ENCODE measurements at regions not wholly inside any gene's neighbourhood (a gene's known extent, or its start where the extent isn't known, plus 50 kb on each side); places are given as distances from the start of the nearest gene placed in this dataset.
"Not testable (repeated sequence)": the region's sequence is repeated elsewhere in the genome, so short reads cannot be mapped to it uniquely, and the experiment has no call there.

- peak; percentile 46 for DNase-seq
These were observed 141.3 kb upstream of the PROK2 start for GRCh38 chr3:71926262-71926600.

GRCh38 chr3:71925511-71926261 is 140.7 kb upstream of the PROK2 start:
- not testable (repeated sequence) for DNase-seq

- DNase-seq, result no peak
These were observed 139.8 kb upstream of the PROK2 start for GRCh38 chr3:71924721-71925120.

- DNase-seq, result no peak
These were observed 136.1 kb upstream of the PROK2 start for GRCh38 chr3:71921036-71921435.

GRCh38 chr3:71919572-71919971 is 134.6 kb upstream of the PROK2 start:
- no peak for DNase-seq

GRCh38 chr3:71917545-71917944 is 132.6 kb upstream of the PROK2 start:
- DNase-seq, result no peak

- no peak for DNase-seq
These were observed 131.9 kb upstream of the PROK2 start for GRCh38 chr3:71916747-71917369.

GRCh38 chr3:71912839-71913495 is 128.0 kb upstream of the PROK2 start:
- DNase-seq, result no peak

- no peak for DNase-seq
These were observed 125.2 kb upstream of the PROK2 start for GRCh38 chr3:71910108-71910507.

- DNase-seq, result no peak
These were observed 123.0 kb upstream of the PROK2 start for GRCh38 chr3:71907996-71908395.

GRCh38 chr3:71906976-71907375 is 122.0 kb upstream of the PROK2 start:
- no peak for DNase-seq

GRCh38 chr3:71905426-71905825 is 120.5 kb upstream of the PROK2 start:
- no peak for DNase-seq

GRCh38 chr3:71903936-71904335 is 119.0 kb upstream of the PROK2 start:
- no peak for DNase-seq

GRCh38 chr3:71903112-71903495 is 118.2 kb upstream of the PROK2 start:
- no peak for DNase-seq

GRCh38 chr3:71902258-71903111 is 117.5 kb upstream of the PROK2 start:
- DNase-seq, result no peak

GRCh38 chr3:71901645-71902044 is 116.7 kb upstream of the PROK2 start:
- no peak for DNase-seq

GRCh38 chr3:71900057-71900456 is 115.1 kb upstream of the PROK2 start:
- no peak for DNase-seq

- no peak for DNase-seq
These were observed 111.8 kb upstream of the PROK2 start for GRCh38 chr3:71896751-71897150.

GRCh38 chr3:71893702-71894479 is 108.9 kb upstream of the PROK2 start:
- no peak for DNase-seq

GRCh38 chr3:71893122-71893521 is 108.2 kb upstream of the PROK2 start:
- no peak for DNase-seq

GRCh38 chr3:71891483-71891882 is 106.5 kb upstream of the PROK2 start:
- DNase-seq, result no peak

- no peak for DNase-seq
These were observed 105.5 kb upstream of the PROK2 start for GRCh38 chr3:71890356-71890931.

All from NCI-H526 treated with DMSO at 0.1 percent for 48 hours (cell line).